CD8-positive, alpha-beta memory T cell (primary cell): ENCODE measurements at regions not wholly inside any gene's neighbourhood (a gene's known extent, or its start where the extent isn't known, plus 50 kb on each side); places are given as distances from the start of the nearest gene placed in this dataset.
"Not testable (repeated sequence)": the region's sequence is repeated elsewhere in the genome, so short reads cannot be mapped to it uniquely, and the experiment has no call there.

Experiments used
- CTCF ChIA-PET: fragments of 350-600 bp; sonication (Branson Sonifier 250); formaldehyde crosslinking; loops from one replicate; lab custom pipeline; 2021; ENCODE audit warnings: antibody characterized with exemption; lab: Charles Lee
- POLR2A ChIA-PET: fragments of 350-600 bp; sonication (Branson Sonifier 250); formaldehyde crosslinking; loops from one replicate; lab custom pipeline; 2021; ENCODE audit warnings: antibody characterized with exemption; lab: Charles Lee
- DNase-seq, 5 donors: peaks; one replicate each; pipeline versions ENCODE4 v3.0.0 to v3.0.0-alpha.2; 2020 to 2022; ENCODE audit warnings: mixed read lengths in 1 of 5
- H3K27ac ChIP-seq: one replicate; pipeline ENCODE4 v1.7.0; 2013; ENCODE audit warnings: low read depth, mild to moderate bottlenecking, low read length, moderate library complexity
- H3K27me3 ChIP-seq: 2 replicates; pipeline ENCODE4 v1.7.0; 2013; ENCODE audit warnings: low read length, mild to moderate bottlenecking; ENCODE audit not compliant: insufficient read depth, poor library complexity, severe bottlenecking
- H3K36me3 ChIP-seq: 2 replicates; pipeline ENCODE4 v1.7.0; 2013; ENCODE audit warnings: mild to moderate bottlenecking, low read length, moderate library complexity; ENCODE audit not compliant: insufficient read depth
- H3K4me1 ChIP-seq: 2 replicates; pipeline ENCODE4 v1.7.0; 2013; ENCODE audit warnings: mild to moderate bottlenecking, low read length, moderate library complexity; ENCODE audit not compliant: insufficient read depth
- H3K4me3 ChIP-seq: 2 replicates; pipeline ENCODE4 v1.7.0; 2013; ENCODE audit warnings: mild to moderate bottlenecking, low read length
- H3K9me3 ChIP-seq: 2 replicates; pipeline ENCODE4 v1.7.0; 2013; ENCODE audit warnings: mild to moderate bottlenecking, low read length
- H3K27ac Mint-ChIP-seq, 8 donors: one replicate each; pipeline ENCODE4 v1.8.0; 2020 to 2021; ENCODE audit warnings: mixed read lengths in 8 of 8, mild to moderate bottlenecking in 6 of 8, inconsistent platforms in 3 of 8, moderate library complexity in 3 of 8
- H3K27me3 Mint-ChIP-seq, 2 donors: one replicate each; pipeline ENCODE4 v1.8.0; 2020 to 2021; ENCODE audit warnings: mixed read lengths in 2 of 2, mild to moderate bottlenecking in 1 of 2, moderate library complexity in 1 of 2
- H3K36me3 Mint-ChIP-seq, 3 donors: one replicate each; pipeline ENCODE4 v1.8.0; 2020 to 2021; ENCODE audit warnings: mixed read lengths in 3 of 3, inconsistent platforms in 1 of 3, mild to moderate bottlenecking in 1 of 3
- H3K4me1 Mint-ChIP-seq, 3 donors: one replicate each; pipeline ENCODE4 v1.8.0; 2020 to 2021; ENCODE audit warnings: mixed read lengths in 3 of 3, inconsistent platforms in 1 of 3, mild to moderate bottlenecking in 1 of 3
- H3K4me3 Mint-ChIP-seq, 7 donors: one replicate each; pipeline ENCODE4 v1.8.0; 2020 to 2021; ENCODE audit warnings: mixed read lengths in 7 of 7, mild to moderate bottlenecking in 6 of 7, moderate library complexity in 4 of 7, inconsistent platforms in 2 of 7
- H3K9me3 Mint-ChIP-seq, 5 donors: one replicate each; pipeline ENCODE4 v1.8.0; 2020 to 2022; ENCODE audit warnings: mixed read lengths in 5 of 5, mild to moderate bottlenecking in 3 of 5, moderate library complexity in 2 of 5, inconsistent platforms in 1 of 5

GRCh38 chr15:31708703-31709327, 321.5 kb upstream of the CHRNA7 start:
- H3K9me3 ChIP-seq, POLR2A ChIA-PET, H3K9me3 Mint-ChIP-seq, H3K4me1 Mint-ChIP-seq, H3K27ac Mint-ChIP-seq, H3K4me3 Mint-ChIP-seq, H3K27ac ChIP-seq, DNase-seq, CTCF ChIA-PET, H3K36me3 ChIP-seq, H3K4me3 ChIP-seq, H3K4me1 ChIP-seq, H3K36me3 Mint-ChIP-seq, H3K27me3 Mint-ChIP-seq, H3K27me3 ChIP-seq: not testable (repeated sequence)

- H3K9me3 Mint-ChIP-seq, POLR2A ChIA-PET, H3K4me1 ChIP-seq, H3K27me3 Mint-ChIP-seq, H3K36me3 ChIP-seq, CTCF ChIA-PET, H3K9me3 ChIP-seq, H3K27ac ChIP-seq, DNase-seq, H3K4me3 ChIP-seq, H3K4me1 Mint-ChIP-seq, H3K27ac Mint-ChIP-seq, H3K27me3 ChIP-seq, H3K4me3 Mint-ChIP-seq, H3K36me3 Mint-ChIP-seq: not testable (repeated sequence)
Measured at GRCh38 chr15:31709479-31709878, 320.8 kb upstream of the CHRNA7 start.

DNA sequence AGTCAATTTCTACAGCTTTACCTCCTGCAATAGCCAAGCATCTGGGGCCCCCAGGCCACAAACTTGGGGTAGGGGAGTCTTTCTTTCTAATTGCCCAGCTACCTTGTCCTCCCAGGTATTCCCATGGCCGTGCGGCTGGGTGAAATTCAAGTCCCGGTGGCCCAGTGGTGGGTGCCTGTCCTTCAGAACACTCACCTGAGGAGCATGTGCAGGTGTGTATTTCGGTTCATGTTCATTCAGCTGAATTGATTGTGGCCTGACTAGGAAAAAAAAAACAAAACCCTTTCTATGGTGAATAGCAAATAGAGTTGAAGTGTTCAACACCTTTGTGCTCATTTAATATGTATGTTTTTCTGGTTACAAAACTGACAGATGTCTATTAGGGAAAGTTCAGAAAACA, 319.5 kb upstream of the CHRNA7 start:
- H3K9me3 ChIP-seq, CTCF ChIA-PET, H3K27me3 Mint-ChIP-seq, H3K36me3 ChIP-seq, DNase-seq, H3K36me3 Mint-ChIP-seq, H3K27ac ChIP-seq, H3K4me1 Mint-ChIP-seq, H3K27ac Mint-ChIP-seq, H3K4me1 ChIP-seq, H3K27me3 ChIP-seq, POLR2A ChIA-PET, H3K4me3 ChIP-seq, H3K4me3 Mint-ChIP-seq, H3K9me3 Mint-ChIP-seq: not testable (repeated sequence)

DNA sequence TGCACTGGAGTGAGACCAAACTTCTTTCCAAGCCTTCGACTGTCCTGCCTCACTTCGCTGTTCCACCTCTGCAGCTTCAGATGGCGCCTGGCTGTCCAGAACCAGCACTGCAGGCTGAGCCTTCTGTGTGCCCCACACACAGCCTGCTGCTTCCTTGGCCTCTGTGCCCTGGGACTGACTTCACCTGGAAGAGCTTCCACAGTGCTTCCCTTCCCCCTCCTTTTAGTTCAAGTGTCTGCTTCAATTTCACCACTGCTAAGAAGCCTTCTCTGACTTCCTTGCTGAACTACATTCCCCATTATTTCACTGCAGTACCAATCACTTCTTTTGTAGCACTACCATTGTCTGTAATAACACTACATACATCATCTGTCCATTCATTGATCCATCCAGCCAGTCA, 315.1 kb upstream of the CHRNA7 start:
- H3K36me3 ChIP-seq, H3K9me3 Mint-ChIP-seq, H3K4me1 ChIP-seq, CTCF ChIA-PET, H3K27ac ChIP-seq, H3K4me3 Mint-ChIP-seq, H3K9me3 ChIP-seq, H3K4me3 ChIP-seq, POLR2A ChIA-PET, H3K27me3 ChIP-seq, H3K27me3 Mint-ChIP-seq, H3K27ac Mint-ChIP-seq, DNase-seq, H3K36me3 Mint-ChIP-seq, H3K4me1 Mint-ChIP-seq: not testable (repeated sequence)

DNA sequence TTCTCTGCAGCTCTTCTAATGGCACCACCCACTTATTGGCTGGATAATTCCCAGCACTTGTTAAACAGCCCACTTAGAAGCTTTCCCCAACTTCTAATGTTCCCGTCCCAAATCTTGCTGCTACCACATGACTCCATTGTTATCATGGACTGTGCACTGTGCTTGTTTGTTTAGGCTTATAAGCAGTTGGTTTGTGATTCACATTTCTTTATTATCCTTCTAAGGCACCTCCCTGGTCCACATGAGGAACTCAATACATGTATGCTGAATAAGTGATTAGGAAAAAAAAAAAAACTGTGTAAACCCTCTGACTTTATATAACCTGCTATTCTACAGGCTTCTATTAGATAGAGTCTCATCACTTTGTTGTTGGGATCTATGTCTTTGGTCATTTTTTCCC, 311.7 kb upstream of the CHRNA7 start:
- H3K27me3 ChIP-seq, DNase-seq, H3K9me3 Mint-ChIP-seq, H3K27ac ChIP-seq, POLR2A ChIA-PET, H3K4me1 ChIP-seq, H3K4me3 Mint-ChIP-seq, H3K27me3 Mint-ChIP-seq, H3K9me3 ChIP-seq, H3K4me3 ChIP-seq, H3K27ac Mint-ChIP-seq, H3K36me3 ChIP-seq, CTCF ChIA-PET, H3K4me1 Mint-ChIP-seq, H3K36me3 Mint-ChIP-seq: not testable (repeated sequence)

- H3K27me3 Mint-ChIP-seq, H3K36me3 ChIP-seq, CTCF ChIA-PET, H3K9me3 Mint-ChIP-seq, H3K27ac ChIP-seq, H3K36me3 Mint-ChIP-seq, DNase-seq, H3K4me1 Mint-ChIP-seq, H3K4me1 ChIP-seq, H3K9me3 ChIP-seq, H3K4me3 ChIP-seq, H3K4me3 Mint-ChIP-seq, H3K27me3 ChIP-seq, POLR2A ChIA-PET: not testable (repeated sequence)
- H3K27ac Mint-ChIP-seq: peak overlapping the region in 1 of 8 donors; percentile 86
Measured at GRCh38 chr15:31719396-31720022, 310.8 kb upstream of the CHRNA7 start.

DNA sequence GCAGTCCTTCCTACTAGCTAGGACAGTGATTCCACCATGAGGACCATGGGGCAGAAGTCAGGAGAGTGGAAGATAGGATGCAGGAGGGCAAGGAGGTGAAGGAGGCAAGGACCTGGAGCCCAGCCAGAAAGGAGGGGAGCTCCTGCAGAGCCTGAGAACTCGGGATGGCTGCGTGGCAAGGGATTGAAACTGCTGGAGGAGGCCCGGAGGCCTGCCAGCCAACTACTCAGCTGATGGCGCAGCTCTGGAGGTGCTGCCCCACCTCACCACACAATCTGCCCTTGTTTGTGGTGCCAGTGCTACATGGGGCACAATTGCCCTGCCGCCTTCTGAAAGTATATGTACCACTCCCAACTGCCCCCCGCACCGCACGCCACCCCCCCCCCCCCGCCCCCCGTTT, 307.3 kb upstream of the CHRNA7 start:
- H3K9me3 ChIP-seq, H3K36me3 ChIP-seq, H3K9me3 Mint-ChIP-seq, H3K36me3 Mint-ChIP-seq, H3K27ac Mint-ChIP-seq, CTCF ChIA-PET, H3K4me1 Mint-ChIP-seq, POLR2A ChIA-PET, H3K27ac ChIP-seq, H3K4me3 Mint-ChIP-seq, DNase-seq, H3K4me3 ChIP-seq, H3K4me1 ChIP-seq, H3K27me3 ChIP-seq: not testable (repeated sequence)
- peaks cover 4 to 15% of the 10 kb centered on the region in 2 donors for H3K27me3 Mint-ChIP-seq

DNA sequence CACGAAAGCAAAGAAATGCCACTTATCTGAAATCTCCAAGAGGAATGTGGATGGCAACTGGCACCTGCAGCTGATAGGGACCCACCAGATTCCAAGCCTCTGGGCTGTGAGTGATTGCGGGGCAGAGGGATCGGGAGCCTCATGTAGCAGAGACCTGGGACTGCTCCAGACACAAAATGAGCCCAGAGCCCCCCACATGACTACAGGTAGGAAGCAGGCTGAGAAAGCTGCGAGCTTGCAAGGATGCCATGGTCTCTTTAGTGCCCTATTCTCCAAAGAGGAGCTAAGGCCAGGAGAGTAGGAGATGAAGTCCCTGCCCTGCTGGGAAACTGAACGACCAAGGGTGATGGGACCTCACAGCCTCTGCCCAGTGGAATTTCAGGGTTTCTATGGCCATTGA, 305.4 kb upstream of the CHRNA7 start:
- peaks cover 13 to 27% of the 10 kb centered on the region in 2 donors for H3K27me3 Mint-ChIP-seq
- H3K36me3 Mint-ChIP-seq, H3K36me3 ChIP-seq, H3K4me1 ChIP-seq, H3K9me3 Mint-ChIP-seq, H3K9me3 ChIP-seq, H3K4me1 Mint-ChIP-seq, DNase-seq, H3K27ac Mint-ChIP-seq, POLR2A ChIA-PET, CTCF ChIA-PET, H3K4me3 ChIP-seq, H3K27ac ChIP-seq, H3K27me3 ChIP-seq, H3K4me3 Mint-ChIP-seq: not testable (repeated sequence)

- H3K9me3 Mint-ChIP-seq, CTCF ChIA-PET, H3K4me1 Mint-ChIP-seq, H3K27ac Mint-ChIP-seq, H3K27ac ChIP-seq, H3K36me3 ChIP-seq, H3K27me3 ChIP-seq, H3K4me3 ChIP-seq, H3K9me3 ChIP-seq, DNase-seq, H3K36me3 Mint-ChIP-seq, POLR2A ChIA-PET, H3K4me3 Mint-ChIP-seq, H3K4me1 ChIP-seq: not testable (repeated sequence)
- peaks cover 13 to 31% of the 10 kb centered on the region in 2 donors for H3K27me3 Mint-ChIP-seq
Measured at GRCh38 chr15:31725619-31726018, 304.7 kb upstream of the CHRNA7 start.
